ES-I3 (cell line): ENCODE measurements at regions not wholly inside any gene's neighbourhood (a gene's known extent, or its start where the extent isn't known, plus 50 kb on each side); places are given as distances from the start of the nearest gene placed in this dataset.

ENCODE experiments used
- H3K36me3 ChIP-seq: 2 replicates; pipeline ENCODE4 v1.6.1; 2013; ENCODE audit warnings: mild to moderate bottlenecking, low read length, control low read depth, moderate library complexity; ENCODE audit not compliant: insufficient read depth
- H3K4me1 ChIP-seq: 2 replicates; pipeline ENCODE4 v1.6.1; 2013; ENCODE audit warnings: mild to moderate bottlenecking, control low read depth, low read length; ENCODE audit not compliant: insufficient read depth
- H3K9ac ChIP-seq: 2 replicates; pipeline ENCODE4 v1.6.1; 2013; ENCODE audit warnings: low read depth, mild to moderate bottlenecking, low read length, moderate library complexity
- H3K9me3 ChIP-seq: 2 replicates; pipeline ENCODE4 v1.6.1; 2013; ENCODE audit warnings: mild to moderate bottlenecking, low read length, moderate library complexity; ENCODE audit not compliant: control insufficient read depth, insufficient read depth

DNA sequence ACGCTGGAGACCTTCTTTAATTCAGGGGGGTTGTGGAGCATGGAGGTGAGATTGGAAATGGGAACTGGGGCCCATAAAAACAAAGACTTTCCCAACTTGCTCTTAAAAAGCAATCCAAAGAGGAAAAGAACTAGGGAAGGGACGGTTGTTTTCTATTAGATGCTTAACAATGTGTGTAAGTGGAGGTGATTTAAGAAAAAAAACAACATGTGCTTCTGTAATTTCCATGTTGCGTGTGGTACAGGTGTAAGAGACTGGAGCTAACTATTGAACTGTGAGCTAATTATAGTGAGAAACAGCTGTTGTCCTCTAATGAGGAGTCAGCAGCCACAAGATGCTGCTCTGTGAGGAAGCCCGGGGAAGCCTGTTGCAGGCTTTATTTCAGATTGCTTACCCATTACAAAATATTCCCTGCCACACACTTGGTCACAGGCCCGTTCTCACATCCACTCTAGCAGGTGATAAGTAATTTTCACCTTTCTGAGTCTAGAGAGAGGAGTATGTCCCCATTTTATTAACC, 280.6 kb upstream of the PARD3B start:
- no peaks in the 10 kb centered on the region for H3K36me3 ChIP-seq
- H3K9me3 ChIP-seq, result no peaks in the 10 kb centered on the region
- no peak overlapping the region for H3K9ac ChIP-seq
- peaks cover 22% of the 10 kb centered on the region; the same call in 1 of the 2 replicates for H3K4me1 ChIP-seq

- Histone ChIP-seq H3K4me1 (peaks cover 13% of the 10 kb centered on the region; the same call in 1 of the 2 replicates), H3K9ac (no peak overlapping the region)
These were observed 279.5 kb upstream of the PARD3B start for GRCh38 chr2:204265681-204266181.

GRCh38 chr2:204268458-204268857, 276.8 kb upstream of the PARD3B start:
- Histone ChIP-seq H3K4me1 (peaks cover 23% of the 10 kb centered on the region), H3K9me3 (no peaks in the 10 kb centered on the region), H3K36me3 (no peaks in the 10 kb centered on the region), H3K9ac (no peak overlapping the region)

More at GRCh38 chr2:204265681-204266181, 279.5 kb upstream of the PARD3B start:
- Histone ChIP-seq H3K9me3 (no peaks in the 10 kb centered on the region), H3K36me3 (no peaks in the 10 kb centered on the region)

DNA sequence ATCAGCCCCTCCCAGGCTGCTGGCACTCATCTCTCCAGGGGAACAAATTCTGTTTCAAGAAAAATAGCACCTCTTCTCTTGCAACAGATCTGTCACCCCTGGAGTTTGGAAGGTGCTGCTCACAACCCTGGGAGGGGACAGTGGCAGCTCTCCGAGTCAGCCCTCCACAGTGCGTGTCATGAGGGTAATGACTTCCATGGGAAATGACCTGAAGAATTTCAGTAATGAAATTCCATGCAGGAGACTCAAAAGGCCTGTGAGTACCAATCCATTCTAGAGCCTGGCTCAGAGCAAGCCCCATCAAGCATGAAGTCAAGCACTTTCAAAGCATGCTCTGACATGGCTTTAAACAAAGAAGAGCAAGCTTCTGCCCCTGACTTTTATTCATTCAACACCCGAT, 276.3 kb upstream of the PARD3B start:
- Histone ChIP-seq H3K36me3 (no peaks in the 10 kb centered on the region), H3K4me1 (peaks cover 22% of the 10 kb centered on the region), H3K9me3 (no peaks in the 10 kb centered on the region), H3K9ac (no peak overlapping the region)

GRCh38 chr2:204272089-204272488, 273.2 kb upstream of the PARD3B start:
- no peak overlapping the region for H3K9ac ChIP-seq
- peaks cover 25% of the 10 kb centered on the region for H3K4me1 ChIP-seq
- no peaks in the 10 kb centered on the region for H3K36me3 ChIP-seq
- H3K9me3 ChIP-seq, result no peaks in the 10 kb centered on the region

- Histone ChIP-seq H3K36me3 (no peaks in the 10 kb centered on the region), H3K4me1 (peaks cover 31% of the 10 kb centered on the region), H3K9me3 (no peaks in the 10 kb centered on the region), H3K9ac (no peak overlapping the region)
These were observed 272.5 kb upstream of the PARD3B start for GRCh38 chr2:204272610-204273287.

- Histone ChIP-seq H3K9ac (no peak overlapping the region), H3K36me3 (no peaks in the 10 kb centered on the region)
These were observed 270.8 kb upstream of the PARD3B start for GRCh38 chr2:204274429-204274828.

GRCh38 chr2:204274991-204275390, 270.3 kb upstream of the PARD3B start:
- Histone ChIP-seq H3K9me3 (no peaks in the 10 kb centered on the region), H3K4me1 (peaks cover 31% of the 10 kb centered on the region), H3K36me3 (no peaks in the 10 kb centered on the region), H3K9ac (no peak overlapping the region)

More at GRCh38 chr2:204274429-204274828, 270.8 kb upstream of the PARD3B start:
- Histone ChIP-seq H3K9me3 (no peaks in the 10 kb centered on the region), H3K4me1 (peaks cover 31% of the 10 kb centered on the region)

DNA sequence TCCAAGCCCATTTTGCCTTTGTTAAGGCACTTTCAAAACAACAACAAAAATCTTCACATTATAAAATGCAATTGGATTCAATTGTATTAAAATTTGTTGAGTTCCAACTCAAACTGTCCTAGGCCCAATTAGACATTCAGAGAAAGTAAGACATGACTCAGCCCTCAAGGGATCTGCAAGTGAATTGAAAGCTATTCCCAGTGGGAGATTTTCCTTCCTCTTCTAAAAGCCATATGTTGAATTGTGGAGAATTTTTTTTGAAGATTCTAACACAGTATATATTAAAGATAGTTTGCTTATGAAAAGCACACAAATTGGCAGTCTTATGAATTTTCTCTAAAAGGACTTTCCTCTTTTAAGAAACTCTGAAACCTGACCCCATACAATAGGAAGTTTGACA, 268.0 kb upstream of the PARD3B start:
- Histone ChIP-seq H3K4me1 (peaks cover 33% of the 10 kb centered on the region), H3K9ac (no peak overlapping the region), H3K36me3 (no peaks in the 10 kb centered on the region), H3K9me3 (no peaks in the 10 kb centered on the region)

DNA sequence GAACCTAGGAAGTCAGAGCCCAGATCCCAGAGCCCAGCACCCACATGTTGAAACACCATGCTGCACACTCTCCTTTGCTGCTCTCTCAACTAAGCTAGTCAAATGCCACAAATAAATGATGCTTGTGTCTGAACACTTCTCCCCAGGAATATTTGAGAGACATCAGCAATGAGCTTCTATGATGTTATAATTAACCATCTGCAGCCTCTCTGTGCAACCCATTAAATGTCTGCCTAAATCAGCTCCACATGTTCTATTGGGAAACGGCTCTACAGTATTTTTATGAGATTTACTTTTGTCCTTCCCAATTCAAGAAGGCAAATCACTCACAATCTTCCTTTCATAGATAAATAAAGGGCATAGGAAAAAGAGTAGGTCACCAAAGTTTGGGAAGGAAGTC, 266.8 kb upstream of the PARD3B start:
- Histone ChIP-seq H3K36me3 (no peaks in the 10 kb centered on the region), H3K4me1 (peaks cover 34% of the 10 kb centered on the region), H3K9me3 (no peaks in the 10 kb centered on the region), H3K9ac (no peak overlapping the region)

DNA sequence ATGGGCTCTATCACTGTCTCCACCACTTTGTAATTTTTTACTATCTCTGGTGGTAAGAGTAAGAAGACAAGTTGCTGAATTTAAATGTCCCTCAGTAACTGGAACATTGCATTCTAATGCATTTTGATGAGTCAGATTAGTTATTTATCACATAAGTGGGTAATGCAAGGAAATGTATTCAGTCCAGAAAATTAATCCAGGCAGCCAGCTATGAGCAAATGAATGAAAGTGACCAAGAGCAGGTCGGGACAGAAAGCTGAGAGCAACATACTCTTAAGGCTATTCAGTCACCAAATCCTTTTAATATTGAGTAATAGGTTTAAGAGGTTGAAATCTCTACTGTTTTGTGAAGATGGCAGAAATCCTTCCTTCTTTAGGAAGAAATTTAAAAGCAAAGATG, 265.5 kb upstream of the PARD3B start:
- H3K4me1 ChIP-seq, result peaks cover 39% of the 10 kb centered on the region
- no peak overlapping the region for H3K9ac ChIP-seq
- H3K9me3 ChIP-seq, result no peaks in the 10 kb centered on the region
- H3K36me3 ChIP-seq, result no peaks in the 10 kb centered on the region

- no peaks in the 10 kb centered on the region for H3K36me3 ChIP-seq
- H3K4me1 ChIP-seq, result peaks cover 39% of the 10 kb centered on the region
- no peak overlapping the region for H3K9ac ChIP-seq
These were observed 265.0 kb upstream of the PARD3B start for GRCh38 chr2:204280262-204280668.

GRCh38 chr2:204282081-204282480, 263.2 kb upstream of the PARD3B start:
- Histone ChIP-seq H3K9me3 (no peaks in the 10 kb centered on the region), H3K4me1 (peaks cover 34% of the 10 kb centered on the region), H3K36me3 (no peaks in the 10 kb centered on the region), H3K9ac (no peak overlapping the region)

More at GRCh38 chr2:204280262-204280668, 265.0 kb upstream of the PARD3B start:
- H3K9me3 ChIP-seq, result no peaks in the 10 kb centered on the region

- peaks cover 29% of the 10 kb centered on the region for H3K4me1 ChIP-seq
- H3K36me3 ChIP-seq, result no peaks in the 10 kb centered on the region
- no peak overlapping the region for H3K9ac ChIP-seq
- H3K9me3 ChIP-seq, result no peaks in the 10 kb centered on the region
These were observed 262.8 kb upstream of the PARD3B start for GRCh38 chr2:204282525-204282924.

- Histone ChIP-seq H3K9ac (no peak overlapping the region), H3K4me1 (peaks cover 2% of the 10 kb centered on the region; the same call in 1 of the 2 replicates), H3K36me3 (no peaks in the 10 kb centered on the region), H3K9me3 (no peaks in the 10 kb centered on the region)
These were observed 256.2 kb upstream of the PARD3B start for GRCh38 chr2:204289066-204289465.
